CD4-positive, alpha-beta T cell treated with Interleukin-6 for 4 hours (primary cell): ENCODE measurements at regions not wholly inside any gene's neighbourhood (a gene's known extent, or its start where the extent isn't known, plus 50 kb on each side); places are given as distances from the start of the nearest gene placed in this dataset.
"Not testable (repeated sequence)": the region's sequence is repeated elsewhere in the genome, so short reads cannot be mapped to it uniquely, and the experiment has no call there.

Experiments used
- DNase-seq: peaks from one replicate; pipeline ENCODE4 v3.0.0-alpha.2; 2020; ENCODE audit warnings: mixed read lengths

GRCh38 chr15:24324096-24324495 is 351.5 kb upstream of the NPAP1 start:
- DNase-seq = not testable (repeated sequence)

GRCh38 chr15:24326513-24326912 is 349.1 kb upstream of the NPAP1 start:
- DNase-seq = not testable (repeated sequence)

GRCh38 chr15:24331964-24332363 is 343.6 kb upstream of the NPAP1 start:
- not testable (repeated sequence) for DNase-seq

GRCh38 chr15:24341876-24342275 is 333.7 kb upstream of the NPAP1 start:
- not testable (repeated sequence) for DNase-seq

GRCh38 chr15:24352777-24353176 is 322.8 kb upstream of the NPAP1 start:
- not testable (repeated sequence) for DNase-seq

GRCh38 chr15:24381103-24381502 is 294.5 kb upstream of the NPAP1 start:
- not testable (repeated sequence) for DNase-seq

GRCh38 chr15:24385258-24385657 is 290.3 kb upstream of the NPAP1 start:
- DNase-seq = not testable (repeated sequence)

- DNase-seq = no peak
These were observed 281.3 kb upstream of the NPAP1 start for GRCh38 chr15:24394303-24394702.

GRCh38 chr15:24412649-24413048 is 262.9 kb upstream of the NPAP1 start:
- not testable (repeated sequence) for DNase-seq

GRCh38 chr15:24426286-24427054 is 249.1 kb upstream of the NPAP1 start:
- DNase-seq = not testable (repeated sequence)

GRCh38 chr15:24427055-24427400 is 248.5 kb upstream of the NPAP1 start:
- not testable (repeated sequence) for DNase-seq

- not testable (repeated sequence) for DNase-seq
These were observed 240.3 kb upstream of the NPAP1 start for GRCh38 chr15:24435075-24435820.

- not testable (repeated sequence) for DNase-seq
These were observed 238.3 kb upstream of the NPAP1 start for GRCh38 chr15:24437270-24437669.

GRCh38 chr15:24437735-24438134 is 237.8 kb upstream of the NPAP1 start:
- not testable (repeated sequence) for DNase-seq

- not testable (repeated sequence) for DNase-seq
These were observed 198.2 kb upstream of the NPAP1 start for GRCh38 chr15:24477107-24478025.

GRCh38 chr15:24485885-24486567 is 189.5 kb upstream of the NPAP1 start:
- not testable (repeated sequence) for DNase-seq

- DNase-seq = not testable (repeated sequence)
These were observed 187.2 kb upstream of the NPAP1 start for GRCh38 chr15:24488164-24488907.

GRCh38 chr15:24505216-24505615 is 170.4 kb upstream of the NPAP1 start:
- DNase-seq = not testable (repeated sequence)

- not testable (repeated sequence) for DNase-seq
These were observed 165.9 kb upstream of the NPAP1 start for GRCh38 chr15:24509714-24510113.

- not testable (repeated sequence) for DNase-seq
These were observed 164.0 kb upstream of the NPAP1 start for GRCh38 chr15:24511598-24511997.

GRCh38 chr15:24518772-24519171 is 156.8 kb upstream of the NPAP1 start:
- DNase-seq = not testable (repeated sequence)
